ENCODE measurements at regions not wholly inside any gene's neighbourhood (a gene's known extent, or its start where the extent isn't known, plus 50 kb on each side); places are given as distances from the start of the nearest gene placed in this dataset.

DNA sequence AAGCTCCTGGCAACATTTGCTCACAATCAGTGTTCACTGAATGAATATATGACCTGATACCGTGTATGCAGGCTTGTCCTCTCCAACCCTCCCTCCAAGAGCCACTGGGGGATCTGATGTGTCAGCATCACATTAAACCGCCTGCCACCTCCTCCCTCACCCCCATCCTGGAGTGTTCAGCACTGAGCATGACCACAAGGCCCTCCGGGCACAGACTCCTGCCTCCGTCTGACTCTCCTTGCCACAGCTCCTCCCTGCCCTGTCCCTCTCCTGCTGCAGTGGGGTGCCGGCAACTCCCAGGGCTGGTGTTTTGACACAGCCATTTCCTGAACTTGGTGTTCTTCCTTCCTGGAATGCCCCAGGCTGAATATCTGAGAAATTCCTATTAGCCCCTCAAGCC, 136.7 kb downstream of the FCRL5 start:
- H3K9me3 Mint-ChIP-seq (ENCODE audit: low read depth): no peaks in the 10 kb centered on the region
- no peaks in the 10 kb centered on the region for H3K36me3 Mint-ChIP-seq (ENCODE audit: insufficient read depth)
- no peak overlapping the region for H3K4me3 Mint-ChIP-seq (ENCODE audit: low read depth)
- TF ChIP-seq, protein P1, sequence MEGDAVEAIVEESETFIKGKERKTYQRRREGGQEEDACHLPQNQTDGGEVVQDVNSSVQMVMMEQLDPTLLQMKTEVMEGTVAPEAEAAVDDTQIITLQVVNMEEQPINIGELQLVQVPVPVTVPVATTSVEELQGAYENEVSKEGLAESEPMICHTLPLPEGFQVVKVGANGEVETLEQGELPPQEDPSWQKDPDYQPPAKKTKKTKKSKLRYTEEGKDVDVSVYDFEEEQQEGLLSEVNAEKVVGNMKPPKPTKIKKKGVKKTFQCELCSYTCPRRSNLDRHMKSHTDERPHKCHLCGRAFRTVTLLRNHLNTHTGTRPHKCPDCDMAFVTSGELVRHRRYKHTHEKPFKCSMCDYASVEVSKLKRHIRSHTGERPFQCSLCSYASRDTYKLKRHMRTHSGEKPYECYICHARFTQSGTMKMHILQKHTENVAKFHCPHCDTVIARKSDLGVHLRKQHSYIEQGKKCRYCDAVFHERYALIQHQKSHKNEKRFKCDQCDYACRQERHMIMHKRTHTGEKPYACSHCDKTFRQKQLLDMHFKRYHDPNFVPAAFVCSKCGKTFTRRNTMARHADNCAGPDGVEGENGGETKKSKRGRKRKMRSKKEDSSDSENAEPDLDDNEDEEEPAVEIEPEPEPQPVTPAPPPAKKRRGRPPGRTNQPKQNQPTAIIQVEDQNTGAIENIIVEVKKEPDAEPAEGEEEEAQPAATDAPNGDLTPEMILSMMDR (IDR thresholded peaks at IDR 0.05; ENCODE audit: unreplicated experiment): no peak
- no peak for DNase-seq (ENCODE audit: low spot score, unreplicated experiment)
- H3K4me1 Mint-ChIP-seq (ENCODE audit: low read depth): no peaks in the 10 kb centered on the region
- no peak overlapping the region for H3K27ac Mint-ChIP-seq
- H3K27me3 Mint-ChIP-seq: peaks cover 56% of the 10 kb centered on the region

DNA sequence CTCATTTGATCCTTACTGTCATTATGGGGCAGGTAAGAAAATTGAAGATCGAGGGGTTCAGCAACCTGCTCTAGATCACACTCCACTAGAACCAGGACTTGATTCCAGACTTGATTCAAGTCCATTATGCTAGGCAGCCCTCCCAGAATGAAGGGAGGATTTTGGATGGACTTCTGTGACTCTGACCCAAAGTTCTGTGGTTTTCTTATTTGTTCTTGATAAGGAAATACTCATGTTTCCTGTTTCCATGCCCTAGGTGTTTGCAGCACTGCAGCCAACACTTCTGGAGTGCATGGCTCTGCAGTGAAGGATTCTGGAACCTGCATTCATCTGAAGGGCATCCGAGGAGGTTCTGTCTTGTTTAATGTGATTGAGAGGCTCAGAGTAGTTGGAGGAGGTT, 140.0 kb downstream of the FCRL5 start:
- no peak overlapping the region for H3K27ac Mint-ChIP-seq
- H3K4me3 Mint-ChIP-seq (ENCODE audit: low read depth): no peak overlapping the region
- H3K27me3 Mint-ChIP-seq: peaks cover 59% of the 10 kb centered on the region
- H3K9me3 Mint-ChIP-seq (ENCODE audit: low read depth): no peaks in the 10 kb centered on the region
- DNase-seq (ENCODE audit: low spot score, unreplicated experiment): no peak
- peaks cover 3% of the 10 kb centered on the region for H3K4me1 Mint-ChIP-seq (ENCODE audit: low read depth)
- H3K36me3 Mint-ChIP-seq (ENCODE audit: insufficient read depth): no peaks in the 10 kb centered on the region
- TF ChIP-seq, protein P1 (IDR thresholded peaks at IDR 0.05; ENCODE audit: unreplicated experiment): no peak

DNA sequence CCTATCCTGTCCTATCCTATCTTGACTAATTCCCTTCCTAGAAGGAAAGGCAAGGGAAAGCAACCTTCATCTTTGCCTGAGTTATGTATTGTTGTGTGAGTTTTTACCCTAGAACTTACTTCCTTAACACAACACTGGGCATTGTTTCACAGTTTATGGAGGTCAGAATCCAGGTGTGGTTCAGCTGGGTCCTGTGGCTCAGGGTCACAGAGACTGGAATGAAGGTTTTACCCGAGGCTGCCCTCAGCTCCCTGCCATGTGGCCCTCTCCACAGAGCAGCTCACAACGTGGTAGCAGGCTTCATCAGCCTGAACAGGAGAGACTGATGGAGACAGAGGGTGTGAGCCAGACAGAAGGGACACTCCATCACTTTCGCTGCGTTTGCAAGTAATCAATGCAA, 140.5 kb downstream of the FCRL5 start:
- Mint-ChIP-seq H3K27ac (no peak overlapping the region), H3K4me1 (ENCODE audit: low read depth) (peaks cover 3% of the 10 kb centered on the region), H3K27me3 (peaks cover 60% of the 10 kb centered on the region), H3K36me3 (ENCODE audit: insufficient read depth) (no peaks in the 10 kb centered on the region), H3K4me3 (ENCODE audit: low read depth) (no peak overlapping the region), H3K9me3 (ENCODE audit: low read depth) (no peaks in the 10 kb centered on the region)
- TF ChIP-seq, protein P1 (IDR thresholded peaks at IDR 0.05; ENCODE audit: unreplicated experiment): no peak
- no peak for DNase-seq (ENCODE audit: low spot score, unreplicated experiment)

DNA sequence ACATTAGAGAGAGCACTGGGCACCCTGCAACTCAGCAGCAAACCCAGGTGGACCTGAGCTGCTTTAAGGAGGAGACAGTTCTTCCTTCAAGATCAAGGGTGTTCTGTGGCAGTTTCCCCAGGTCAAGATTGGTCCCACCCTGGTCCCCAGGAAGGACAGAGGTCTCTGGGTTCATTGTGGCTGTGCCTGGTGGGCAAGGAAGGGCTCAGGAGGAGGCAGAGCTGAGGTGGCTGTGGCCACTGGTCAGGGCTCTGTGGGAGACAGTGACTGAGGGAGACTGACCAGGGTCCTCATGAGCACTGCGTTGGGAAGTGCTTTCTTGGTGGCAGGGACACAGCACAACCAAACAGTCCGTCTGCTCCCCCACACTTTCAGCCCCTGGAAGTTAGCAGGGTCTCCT, 141.3 kb downstream of the FCRL5 start:
- DNase-seq (ENCODE audit: low spot score, unreplicated experiment): no peak
- no peak overlapping the region for H3K27ac Mint-ChIP-seq

DNA sequence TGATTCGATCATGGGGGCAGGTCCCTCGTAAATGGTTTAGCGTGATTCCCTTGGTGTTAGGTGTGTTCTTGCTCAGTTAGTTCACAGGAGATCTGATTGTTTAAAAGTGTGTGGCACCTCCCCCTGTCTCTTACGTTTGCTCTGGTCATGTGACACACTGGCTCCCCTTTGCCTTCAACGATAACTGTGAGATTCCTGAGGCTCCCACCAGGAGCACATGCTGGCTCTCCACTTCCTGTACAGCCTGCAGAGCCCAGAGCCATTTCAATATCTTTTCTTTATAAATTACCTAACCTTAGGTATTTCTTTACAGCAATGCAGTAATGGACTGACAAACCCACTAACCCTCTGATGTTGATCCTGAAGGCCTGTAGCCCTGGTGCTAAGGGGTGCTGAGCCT, 141.9 kb downstream of the FCRL5 start:
- Mint-ChIP-seq H3K27ac (no peak overlapping the region), H3K4me3 (ENCODE audit: low read depth) (no peak overlapping the region), H3K9me3 (ENCODE audit: low read depth) (no peaks in the 10 kb centered on the region), H3K27me3 (peaks cover 49% of the 10 kb centered on the region), H3K36me3 (ENCODE audit: insufficient read depth) (no peaks in the 10 kb centered on the region), H3K4me1 (ENCODE audit: low read depth) (peaks cover 3% of the 10 kb centered on the region)
- TF ChIP-seq, protein P1 (IDR thresholded peaks at IDR 0.05; ENCODE audit: unreplicated experiment): no peak
- DNase-seq (ENCODE audit: low spot score, unreplicated experiment): no peak

More for the DNA sequence above, 141.3 kb downstream of the FCRL5 start:
- H3K27me3 Mint-ChIP-seq: peaks cover 55% of the 10 kb centered on the region
- no peak overlapping the region for H3K4me3 Mint-ChIP-seq (ENCODE audit: low read depth)
- TF ChIP-seq, protein P1 (IDR thresholded peaks at IDR 0.05; ENCODE audit: unreplicated experiment): no peak
- peaks cover 3% of the 10 kb centered on the region for H3K4me1 Mint-ChIP-seq (ENCODE audit: low read depth)
- H3K36me3 Mint-ChIP-seq (ENCODE audit: insufficient read depth): no peaks in the 10 kb centered on the region
- H3K9me3 Mint-ChIP-seq (ENCODE audit: low read depth): no peaks in the 10 kb centered on the region

Measured in progenitor cell of endocrine pancreas (in vitro differentiated cells).